Psoas muscle (tissue), 7 donors: ENCODE measurements at regions not wholly inside any gene's neighbourhood (a gene's known extent, or its start where the extent isn't known, plus 50 kb on each side); places are given as distances from the start of the nearest gene placed in this dataset.

ENCODE experiments used
- ATAC-seq, 4 donors: fragments of 200-7000 bp; cut with Tn5 transposase; one replicate each; pipeline ENCODE4 v1.9.1; 2020; ENCODE audit warnings: moderate library complexity in 3 of 4, mild to moderate bottlenecking in 2 of 4
- DNase-seq, 2 donors: peaks; one replicate each; pipeline ENCODE4 v3.0.0-alpha.2; 2020
- H3K27ac ChIP-seq: fragments of 200-600 bp; one replicate; pipeline ENCODE4 v1.8.0; 2022
- H3K27me3 ChIP-seq, 3 donors: fragments of 200-600 bp in 1 of 3; one replicate each; pipeline versions ENCODE4 v1.6.1 to v1.8.0; 2013 to 2022; ENCODE audit warnings: low read length in 2 of 3, mild to moderate bottlenecking in 2 of 3, moderate library complexity in 1 of 3; ENCODE audit not compliant: insufficient read depth in 3 of 3
- H3K36me3 ChIP-seq, 2 donors: fragments of 200-600 bp in 1 of 2; one replicate each; pipeline versions ENCODE4 v1.6.1 to v1.8.0; 2013 to 2022; ENCODE audit warnings: low read depth in 1 of 2, mild to moderate bottlenecking in 1 of 2, moderate library complexity in 1 of 2; ENCODE audit not compliant: insufficient read depth in 1 of 2
- H3K4me1 ChIP-seq: fragments of 200-600 bp; one replicate; pipeline ENCODE4 v1.8.0; 2022
- H3K4me3 ChIP-seq: fragments of 200-600 bp; one replicate; pipeline ENCODE4 v1.8.0; 2022; ENCODE audit warnings: mild to moderate bottlenecking
- H3K9me3 ChIP-seq: fragments of 200-600 bp; one replicate; pipeline ENCODE4 v1.8.0; 2022
- WGBS, 3 donors: extraction: QIAGEN DNeasy Blood & Tissue Kit; methylation state at CpG; one replicate each; pipeline versions ENCODE4 v1.1.6 to v1.1.7; 2013; 5-methylcytosine and 5-hydroxymethylcytosine counted together
- intact Hi-C, 2 donors: fragments of 100-400 bp; cut with DNase I; formaldehyde crosslinking; loops; one replicate each; pipeline versions ENCODE4 v1.11.0 to v1.14.2; 2022
- TF ChIP-seq, protein P1 (sequence below): fragments of 200-600 bp; IDR thresholded peaks from one replicate; pipeline ENCODE4 v1.8.0; 2022; ENCODE audit warnings: antibody characterized with exemption
- donor health status: healthy with polysubstance abuse.
- donor health status: DM: no; HTN: no; CAD: no; lungs with moderate emphysema.
- donor health status: Bipolar disorder and iron deficiency.
- donor health status: healthy.
- donor health status: DM: yes; HTN: yes; CAD: no.
- donor health status: DM: no; HTN: no; CAD: no.
- donor health status: DM: yes; HTN: yes; CAD: no.

DNA sequence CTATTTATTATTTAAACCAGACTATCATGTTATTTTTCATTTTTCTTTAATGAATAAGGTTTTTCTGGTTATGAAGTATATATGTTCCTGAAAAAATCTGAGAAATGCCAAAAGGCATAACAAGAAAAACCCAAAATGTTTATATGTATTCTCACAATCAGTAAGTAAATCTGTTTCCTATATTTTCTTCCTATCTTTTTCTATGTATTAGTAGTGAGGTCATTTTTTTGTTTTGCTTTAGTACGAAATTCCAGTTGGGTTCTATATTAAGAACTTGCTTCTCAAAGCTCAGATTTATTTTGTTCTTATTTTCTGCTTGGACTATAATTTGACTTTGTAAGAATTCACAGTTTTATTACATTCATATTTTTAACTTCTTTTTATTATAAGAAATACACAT is 287.5 kb upstream of the NFE2L3 start:
- intact Hi-C loops: no loop called here
- DNase-seq (no peak), ATAC-seq (no peak)
- Histone ChIP-seq H3K27ac (no peak overlapping the region), H3K4me3 (no peak overlapping the region), H3K9me3 (no peaks in the 10 kb centered on the region), H3K36me3 (no peaks in the 10 kb centered on the region), H3K27me3 (peaks cover 8 to 68% (median 12%) of the 10 kb centered on the region in 3 donors), H3K4me1 (peaks cover 12% of the 10 kb centered on the region)
- TF ChIP-seq, protein P1, sequence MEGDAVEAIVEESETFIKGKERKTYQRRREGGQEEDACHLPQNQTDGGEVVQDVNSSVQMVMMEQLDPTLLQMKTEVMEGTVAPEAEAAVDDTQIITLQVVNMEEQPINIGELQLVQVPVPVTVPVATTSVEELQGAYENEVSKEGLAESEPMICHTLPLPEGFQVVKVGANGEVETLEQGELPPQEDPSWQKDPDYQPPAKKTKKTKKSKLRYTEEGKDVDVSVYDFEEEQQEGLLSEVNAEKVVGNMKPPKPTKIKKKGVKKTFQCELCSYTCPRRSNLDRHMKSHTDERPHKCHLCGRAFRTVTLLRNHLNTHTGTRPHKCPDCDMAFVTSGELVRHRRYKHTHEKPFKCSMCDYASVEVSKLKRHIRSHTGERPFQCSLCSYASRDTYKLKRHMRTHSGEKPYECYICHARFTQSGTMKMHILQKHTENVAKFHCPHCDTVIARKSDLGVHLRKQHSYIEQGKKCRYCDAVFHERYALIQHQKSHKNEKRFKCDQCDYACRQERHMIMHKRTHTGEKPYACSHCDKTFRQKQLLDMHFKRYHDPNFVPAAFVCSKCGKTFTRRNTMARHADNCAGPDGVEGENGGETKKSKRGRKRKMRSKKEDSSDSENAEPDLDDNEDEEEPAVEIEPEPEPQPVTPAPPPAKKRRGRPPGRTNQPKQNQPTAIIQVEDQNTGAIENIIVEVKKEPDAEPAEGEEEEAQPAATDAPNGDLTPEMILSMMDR: no peak
- WGBS, 3 donors: 73 to 81% (median 77%) methylated on average over 1 of the region's 1 CpG

DNA sequence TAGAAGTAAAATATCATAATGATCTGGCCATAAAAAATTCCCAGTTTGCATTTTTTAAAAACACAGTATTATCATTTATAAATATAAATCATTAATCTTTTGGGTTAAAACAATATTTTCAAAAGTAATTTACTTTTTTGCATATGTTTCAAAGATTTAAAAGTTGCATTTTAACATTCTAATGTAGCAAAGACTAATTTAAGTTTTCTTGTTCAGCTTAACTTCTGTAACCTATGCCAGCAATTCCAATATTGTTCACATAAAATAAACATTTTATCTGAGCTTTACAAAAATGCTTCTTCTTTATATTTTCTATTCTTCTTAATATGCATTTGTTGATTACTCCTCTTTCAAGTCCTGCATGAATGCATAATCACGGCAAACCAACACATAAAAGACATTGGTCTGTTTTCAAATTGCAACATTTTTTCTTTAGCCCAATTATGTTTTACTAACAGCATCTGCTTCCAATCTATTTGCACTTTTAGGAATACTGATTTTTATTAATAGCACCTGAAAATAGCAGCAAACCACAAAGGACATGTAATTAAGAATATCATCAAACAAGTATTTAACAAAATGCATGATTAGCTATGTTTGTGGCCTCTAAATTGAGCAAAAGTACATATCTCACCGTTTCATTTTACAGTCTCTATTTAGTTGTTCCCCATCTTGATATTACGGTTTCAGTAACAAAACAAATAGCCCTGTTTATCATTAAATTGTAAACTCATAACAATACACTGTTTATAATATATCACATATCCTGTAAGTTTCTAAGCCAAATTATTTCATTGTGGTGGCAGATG is 286.9 kb upstream of the NFE2L3 start:
- Histone ChIP-seq H3K27me3 (peaks cover 8 to 68% (median 12%) of the 10 kb centered on the region in 3 donors), H3K36me3 (no peaks in the 10 kb centered on the region), H3K27ac (no peak overlapping the region), H3K4me3 (no peak overlapping the region), H3K9me3 (no peaks in the 10 kb centered on the region), H3K4me1 (peaks cover 12% of the 10 kb centered on the region)
- WGBS, 3 donors: 60 to 76% (median 70%) methylated on average over 3 of the region's 3 CpGs
- TF ChIP-seq, protein P1: no peak
- ATAC-seq: no peak
- intact Hi-C loops: no loop called here
- DNase-seq: no peak

DNA sequence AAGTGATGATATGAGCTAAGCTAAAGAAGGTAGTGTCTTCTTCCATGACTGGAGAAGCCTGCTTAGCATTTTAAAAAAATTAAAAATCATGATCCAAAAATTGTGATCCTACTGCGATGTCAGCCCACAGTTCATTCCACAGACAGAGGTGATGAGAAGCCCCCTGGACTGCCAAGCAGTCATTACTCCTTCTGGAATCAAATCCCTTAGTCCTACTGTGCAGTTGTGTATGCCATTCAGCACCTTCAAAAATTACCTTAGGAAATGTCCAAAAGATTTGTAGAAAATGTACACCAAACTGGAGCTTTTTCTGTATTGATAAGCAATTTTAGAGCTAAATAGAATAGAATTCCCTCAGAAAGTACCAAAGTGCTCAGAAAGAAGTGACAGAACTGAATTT is 283.5 kb upstream of the NFE2L3 start:
- H3K4me1 ChIP-seq: peaks cover 3% of the 10 kb centered on the region
- intact Hi-C loops: no loop called here
- no peak overlapping the region for H3K27ac ChIP-seq
- TF ChIP-seq, protein P1: no peak
- no peak for DNase-seq
- no peak for ATAC-seq
- no peaks in the 10 kb centered on the region for H3K36me3 ChIP-seq
- WGBS, 3 donors: 95 to 98% (median 96%) methylated on average over 1 of the region's 1 CpG
- peaks cover 4 to 52% (median 9%) of the 10 kb centered on the region in 3 donors for H3K27me3 ChIP-seq
- H3K9me3 ChIP-seq: no peaks in the 10 kb centered on the region
- H3K4me3 ChIP-seq: no peak overlapping the region

DNA sequence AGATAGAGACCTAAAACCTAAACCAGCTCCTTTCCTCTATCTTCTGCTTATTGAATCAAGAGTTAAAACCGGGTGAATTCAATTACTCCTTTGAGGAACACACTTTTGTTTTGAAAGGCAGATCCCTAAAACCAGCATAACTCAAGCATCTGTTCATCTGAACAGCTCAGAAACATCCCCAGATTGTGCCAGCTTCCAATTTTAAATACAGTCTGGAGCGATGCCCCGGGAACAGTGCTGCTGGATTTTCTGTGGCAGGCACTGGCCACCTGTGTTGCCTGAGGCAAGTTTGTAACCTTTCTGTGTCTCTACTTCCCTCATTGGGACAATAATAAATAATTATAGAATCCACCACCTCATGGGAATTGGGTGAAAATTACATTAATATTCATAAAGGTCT is 281.4 kb upstream of the NFE2L3 start:
- WGBS, 3 donors: 38 to 67% (median 41%) methylated on average over 3 of the region's 3 CpGs
- no peak for ATAC-seq
- TF ChIP-seq, protein P1: no peak
- H3K27me3 ChIP-seq: peaks cover 4 to 35% (median 6%) of the 10 kb centered on the region in 3 donors
- intact Hi-C loops: loop anchor here in 1 of 2 donors (10.0 kb wide), 2 partner anchors 804 to 974 kb away; no protein-coding TSS in a partner anchor
- no peaks in the 10 kb centered on the region for H3K4me1 ChIP-seq
- H3K27ac ChIP-seq: no peak overlapping the region
- no peaks in the 10 kb centered on the region for H3K9me3 ChIP-seq
- no peaks in the 10 kb centered on the region for H3K36me3 ChIP-seq
- DNase-seq: no peak
- H3K4me3 ChIP-seq: no peak overlapping the region
